ENCODE measurements at regions not wholly inside any gene's neighbourhood (a gene's known extent, or its start where the extent isn't known, plus 50 kb on each side); places are given as distances from the start of the nearest gene placed in this dataset.

GRCh38 chr19:5206751-5207075, 133.9 kb downstream of the PTPRS start:
- H3K27ac Mint-ChIP-seq, result no peak overlapping the region

GRCh38 chr19:5205937-5206750, 134.5 kb downstream of the PTPRS start:
- ATAC-seq, result no peak
- H3K36me3 Mint-ChIP-seq (ENCODE audit: low read depth), result no peaks in the 10 kb centered on the region
- H3K9me3 Mint-ChIP-seq, result peaks cover 6% of the 10 kb centered on the region
- no peaks in the 10 kb centered on the region for H3K27me3 Mint-ChIP-seq
- H3K4me3 Mint-ChIP-seq, result peak overlapping the region; percentile 45
- no peak for DNase-seq
- H3K4me1 Mint-ChIP-seq, result peaks cover 12% of the 10 kb centered on the region
- H3K27ac Mint-ChIP-seq, result no peak overlapping the region

More at GRCh38 chr19:5206751-5207075, 133.9 kb downstream of the PTPRS start:
- Mint-ChIP-seq H3K36me3 (ENCODE audit: low read depth) (no peaks in the 10 kb centered on the region), H3K9me3 (peaks cover 4% of the 10 kb centered on the region), H3K4me3 (no peak overlapping the region), H3K27me3 (no peaks in the 10 kb centered on the region), H3K4me1 (peaks cover 12% of the 10 kb centered on the region)
- DNase-seq (no peak), ATAC-seq (no peak)

- Mint-ChIP-seq H3K4me3 (peak overlapping the region; percentile 45), H3K27me3 (no peaks in the 10 kb centered on the region), H3K27ac (no peak overlapping the region), H3K36me3 (ENCODE audit: low read depth) (no peaks in the 10 kb centered on the region), H3K4me1 (peaks cover 12% of the 10 kb centered on the region), H3K9me3 (peaks cover 11% of the 10 kb centered on the region)
- ATAC-seq (peak; percentile 36), DNase-seq (peak; percentile 18)
Observed at GRCh38 chr19:5205381-5205780, 135.2 kb downstream of the PTPRS start.

GRCh38 chr19:5204212-5204611, 136.4 kb downstream of the PTPRS start:
- Mint-ChIP-seq H3K27ac (no peak overlapping the region), H3K4me3 (no peak overlapping the region), H3K9me3 (peaks cover 16% of the 10 kb centered on the region), H3K27me3 (no peaks in the 10 kb centered on the region), H3K4me1 (peaks cover 12% of the 10 kb centered on the region), H3K36me3 (ENCODE audit: low read depth) (no peaks in the 10 kb centered on the region)
- no peak for DNase-seq
- no peak for ATAC-seq

All from activated naive CD8-positive, alpha-beta T cell treated with anti-CD3 and anti-CD28 coated beads, Interleukin-2, amount 50 U/mL, for 24 hours (primary cell).